A673 (cell line): ENCODE measurements at regions not wholly inside any gene's neighbourhood (a gene's known extent, or its start where the extent isn't known, plus 50 kb on each side); places are given as distances from the start of the nearest gene placed in this dataset.

ENCODE experiments used
- CTCF ChIP-seq: fragments of 300-800, 200-600 bp; sonication (generic); conservative IDR thresholded peaks from 2 replicates; pipeline ENCODE4 v1.5.1; 2017; ENCODE audit warnings: low read depth, mild to moderate bottlenecking, antibody characterized with exemption, low read length, moderate library complexity, mixed read lengths
- EZH2 ChIP-seq: fragments of 200-600 bp; sonication (generic); IDR thresholded peaks from 2 replicates; pipeline ENCODE4 v1.6.1; 2017; ENCODE audit warnings: borderline replicate concordance, low read depth, mild to moderate bottlenecking, mixed read lengths, antibody characterized with exemption, low read length; ENCODE audit not compliant: poor library complexity, severe bottlenecking

GRCh38 chr2:21386666-21387065 lies 262.9 kb downstream of the TDRD15 start:
- TF ChIP-seq CTCF (no peak), EZH2 (no peak)
